HEK293 (cell line): ENCODE measurements at regions not wholly inside any gene's neighbourhood (a gene's known extent, or its start where the extent isn't known, plus 50 kb on each side); places are given as distances from the start of the nearest gene placed in this dataset.

Experiments
- CTCF ChIA-PET: fragments of 350-600 bp; formaldehyde crosslinking; extraction: SDS; loops from one replicate; lab custom pipeline; 2021; ENCODE audit warnings: antibody characterized with exemption; lab: Yijun Ruan, JAX
- POLR2A ChIA-PET: fragments of 300-600 bp; formaldehyde crosslinking; extraction: SDS; loops from one replicate; lab custom pipeline; 2020; ENCODE audit warnings: antibody characterized with exemption, inconsistent platforms; lab: Yijun Ruan, JAX
- H3K27ac ChIP-seq: fragments of 200-500 bp; sonication (Bioruptor generic); 2 replicates; pipeline ENCODE4 v1.5.1; 2014; ENCODE audit warnings: low read depth, low read length, control low read depth, inconsistent platforms; ENCODE audit errors: extremely low read depth
- H3K36me3 ChIP-seq, 2 experiments: fragments of 200-500 bp in 1 of 2; sonication (Bioruptor generic) in 1 of 2; 1 replicate in 1 of 2; 2 replicates in 1 of 2; pipeline ENCODE4 v1.5.1; 2014 to 2017; ENCODE audit warnings: inconsistent platforms in 2 of 2, low read length in 2 of 2; ENCODE audit not compliant: control insufficient read depth in 2 of 2, insufficient read depth in 1 of 2
- H3K4me1 ChIP-seq: fragments of 200-500 bp; sonication (Bioruptor generic); 2 replicates; pipeline ENCODE4 v1.5.1; 2014; ENCODE audit warnings: mild to moderate bottlenecking, low read length, inconsistent platforms; ENCODE audit not compliant: control insufficient read depth, insufficient read depth
- H3K4me3 ChIP-seq: 2 replicates; pipeline ENCODE4 v1.5.1; 2011; ENCODE audit warnings: low read depth, mild to moderate bottlenecking, control low read depth, low read length, moderate library complexity
- H3K9me3 ChIP-seq: fragments of 200-500 bp; sonication (Bioruptor generic); 2 replicates; pipeline ENCODE4 v1.5.1; 2014; ENCODE audit warnings: low read depth, low read length, inconsistent platforms; ENCODE audit not compliant: control insufficient read depth, insufficient read depth
- MEIS1 ChIP-seq: sonication (generic); formaldehyde crosslinking; IDR thresholded peaks from 2 replicates; pipeline ENCODE4 v1.8.1; 2022; ENCODE audit warnings: missing genetic modification reagents, mild to moderate bottlenecking, borderline replicate concordance
- MZF1 ChIP-seq: fragments of 450-650 bp; formaldehyde crosslinking; IDR thresholded peaks from 2 replicates; pipeline ENCODE4 v1.5.1; 2017; ENCODE audit warnings: missing biosample characterization, missing genetic modification characterization, borderline replicate concordance
- ZFHX2 ChIP-seq: fragments of 450-650 bp; formaldehyde crosslinking; conservative IDR thresholded peaks from 2 replicates; pipeline ENCODE4 v1.5.1; 2016; ENCODE audit warnings: missing biosample characterization, missing genetic modification characterization
- ZNF157 ChIP-seq: fragments of 450-650 bp; formaldehyde crosslinking; IDR thresholded peaks from 2 replicates; pipeline ENCODE4 v1.5.1; 2016; ENCODE audit warnings: missing biosample characterization, missing genetic modification characterization
- ZNF16 ChIP-seq: fragments of 450-650 bp; formaldehyde crosslinking; IDR thresholded peaks from 2 replicates; pipeline ENCODE4 v1.5.1; 2016; ENCODE audit warnings: low read depth, missing biosample characterization, missing genetic modification characterization
- ZNF19 ChIP-seq: fragments of 450-650 bp; formaldehyde crosslinking; IDR thresholded peaks from 2 replicates; pipeline ENCODE4; 2016; ENCODE audit warnings: missing biosample characterization, missing genetic modification characterization, low read depth
- ZNF311 ChIP-seq: fragments of 450-650 bp; formaldehyde crosslinking; IDR thresholded peaks from 2 replicates; pipeline ENCODE4 v1.5.1; 2017; ENCODE audit warnings: missing biosample characterization, missing genetic modification characterization, borderline replicate concordance
- ZNF341 ChIP-seq: fragments of 450-650 bp; formaldehyde crosslinking; IDR thresholded peaks from 2 replicates; pipeline ENCODE4; 2016; ENCODE audit warnings: low read depth, missing biosample characterization, missing genetic modification characterization
- ZNF416 ChIP-seq: fragments of 450-650 bp; formaldehyde crosslinking; IDR thresholded peaks from 2 replicates; pipeline ENCODE4 v1.5.1; 2016; ENCODE audit warnings: missing biosample characterization, missing genetic modification characterization
- ZNF510 ChIP-seq: fragments of 450-650 bp; formaldehyde crosslinking; IDR thresholded peaks from 2 replicates; pipeline ENCODE4 v1.5.1; 2018; ENCODE audit warnings: mild to moderate bottlenecking, missing genetic modification characterization, missing biosample characterization; ENCODE audit not compliant: insufficient replicate concordance
- ZNF555 ChIP-seq: fragments of 450-650 bp; formaldehyde crosslinking; conservative IDR thresholded peaks from 2 replicates; pipeline ENCODE4 v1.5.1; 2017; ENCODE audit warnings: missing biosample characterization, mild to moderate bottlenecking, missing genetic modification characterization, inconsistent platforms
- ZNF629 ChIP-seq: fragments of 450-650 bp; formaldehyde crosslinking; IDR thresholded peaks from 2 replicates; pipeline ENCODE4 v1.5.1; 2017; ENCODE audit warnings: missing biosample characterization, missing genetic modification characterization
- ZNF654 ChIP-seq: fragments of 450-650 bp; formaldehyde crosslinking; IDR thresholded peaks from 2 replicates; pipeline ENCODE4 v1.5.1; 2016; ENCODE audit warnings: low read depth, missing biosample characterization, missing genetic modification characterization
- ZNF670 ChIP-seq: fragments of 450-650 bp; formaldehyde crosslinking; IDR thresholded peaks from 2 replicates; pipeline ENCODE4 v1.5.1; 2016; ENCODE audit warnings: missing biosample characterization, missing genetic modification characterization, low read depth
- ZNF747 ChIP-seq: fragments of 450-650 bp; formaldehyde crosslinking; IDR thresholded peaks from 2 replicates; pipeline ENCODE4 v1.5.1; 2016; ENCODE audit warnings: missing biosample characterization, missing genetic modification characterization
- ZNF785 ChIP-seq: fragments of 450-650 bp; formaldehyde crosslinking; IDR thresholded peaks from 2 replicates; pipeline ENCODE4 v1.5.1; 2016; ENCODE audit warnings: missing biosample characterization, missing genetic modification characterization
- TF ChIP-seq, protein P1 (sequence below): fragments of 450-650 bp; formaldehyde crosslinking; conservative IDR thresholded peaks from 2 replicates; pipeline ENCODE4 v1.5.1; 2016; ENCODE audit warnings: low read depth, missing biosample characterization, missing genetic modification characterization
- TF ChIP-seq, protein P2 (sequence below): fragments of 450-650 bp; formaldehyde crosslinking; IDR thresholded peaks from 2 replicates; pipeline ENCODE4 v1.5.1; 2016; ENCODE audit warnings: missing biosample characterization, missing genetic modification characterization

DNA sequence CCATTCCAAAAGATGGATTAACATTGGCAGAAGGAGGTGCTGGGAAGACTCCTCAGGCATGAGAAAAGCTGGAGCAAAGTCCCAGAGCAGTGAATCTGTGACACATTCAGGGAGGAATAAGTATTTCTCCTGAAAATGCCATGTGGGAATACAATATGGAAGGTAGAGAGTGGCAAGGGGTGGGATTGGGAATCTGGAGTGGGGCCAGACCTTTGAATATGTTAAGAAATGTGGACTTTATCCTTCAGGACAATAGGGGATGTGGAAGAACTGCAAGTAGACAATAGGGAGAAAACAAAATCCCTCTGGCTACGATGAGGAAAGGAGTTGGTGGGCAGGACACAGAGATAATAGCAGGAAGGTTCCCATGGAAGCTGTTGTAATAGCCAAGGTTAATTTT lies 305.6 kb upstream of the TGFBR2 start:
- no peaks in the 10 kb centered on the region for H3K36me3 ChIP-seq
- CTCF ChIA-PET: interaction anchor here (0.6 kb wide), 1 partner anchor 44 kb away, joined by 3 read pairs; no protein-coding TSS in a partner anchor
- H3K4me3 ChIP-seq: no peak overlapping the region
- TF ChIP-seq, protein P1, sequence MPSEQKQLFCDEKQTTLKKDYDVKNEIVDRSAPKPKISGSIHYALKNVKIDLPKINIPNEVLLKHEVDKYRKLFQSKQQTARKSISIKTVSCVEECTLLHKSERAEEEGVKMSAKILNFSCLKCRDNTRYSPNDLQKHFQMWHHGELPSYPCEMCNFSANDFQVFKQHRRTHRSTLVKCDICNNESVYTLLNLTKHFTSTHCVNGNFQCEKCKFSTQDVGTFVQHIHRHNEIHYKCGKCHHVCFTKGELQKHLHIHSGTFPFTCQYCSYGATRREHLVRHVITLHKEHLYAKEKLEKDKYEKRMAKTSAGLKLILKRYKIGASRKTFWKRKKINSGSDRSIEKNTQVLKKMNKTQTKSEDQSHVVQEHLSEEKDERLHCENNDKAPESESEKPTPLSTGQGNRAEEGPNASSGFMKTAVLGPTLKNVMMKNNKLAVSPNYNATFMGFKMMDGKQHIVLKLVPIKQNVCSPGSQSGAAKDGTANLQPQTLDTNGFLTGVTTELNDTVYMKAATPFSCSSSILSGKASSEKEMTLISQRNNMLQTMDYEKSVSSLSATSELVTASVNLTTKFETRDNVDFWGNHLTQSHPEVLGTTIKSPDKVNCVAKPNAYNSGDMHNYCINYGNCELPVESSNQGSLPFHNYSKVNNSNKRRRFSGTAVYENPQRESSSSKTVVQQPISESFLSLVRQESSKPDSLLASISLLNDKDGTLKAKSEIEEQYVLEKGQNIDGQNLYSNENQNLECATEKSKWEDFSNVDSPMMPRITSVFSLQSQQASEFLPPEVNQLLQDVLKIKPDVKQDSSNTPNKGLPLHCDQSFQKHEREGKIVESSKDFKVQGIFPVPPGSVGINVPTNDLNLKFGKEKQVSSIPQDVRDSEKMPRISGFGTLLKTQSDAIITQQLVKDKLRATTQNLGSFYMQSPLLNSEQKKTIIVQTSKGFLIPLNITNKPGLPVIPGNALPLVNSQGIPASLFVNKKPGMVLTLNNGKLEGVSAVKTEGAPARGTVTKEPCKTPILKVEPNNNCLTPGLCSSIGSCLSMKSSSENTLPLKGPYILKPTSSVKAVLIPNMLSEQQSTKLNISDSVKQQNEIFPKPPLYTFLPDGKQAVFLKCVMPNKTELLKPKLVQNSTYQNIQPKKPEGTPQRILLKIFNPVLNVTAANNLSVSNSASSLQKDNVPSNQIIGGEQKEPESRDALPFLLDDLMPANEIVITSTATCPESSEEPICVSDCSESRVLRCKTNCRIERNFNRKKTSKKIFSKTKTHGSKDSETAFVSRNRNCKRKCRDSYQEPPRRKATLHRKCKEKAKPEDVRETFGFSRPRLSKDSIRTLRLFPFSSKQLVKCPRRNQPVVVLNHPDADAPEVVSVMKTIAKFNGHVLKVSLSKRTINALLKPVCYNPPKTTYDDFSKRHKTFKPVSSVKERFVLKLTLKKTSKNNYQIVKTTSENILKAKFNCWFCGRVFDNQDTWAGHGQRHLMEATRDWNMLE (tag by site-specific recombination): no peak
- TF ChIP-seq ZFHX2 (tag by site-specific recombination): no peak
- TF ChIP-seq ZNF311 (tag by site-specific recombination): no peak
- TF ChIP-seq MZF1 (tag by site-specific recombination): no peak
- TF ChIP-seq ZNF670 (tag by site-specific recombination): no peak
- no peak for TF ChIP-seq ZNF510 (tag by site-specific recombination)
- no peak for TF ChIP-seq ZNF16 (tag by site-specific recombination)
- no peak for TF ChIP-seq MEIS1 (CRISPR knock-in tag)
- no peak for TF ChIP-seq ZNF629 (tag by site-specific recombination)
- TF ChIP-seq, protein P2, sequence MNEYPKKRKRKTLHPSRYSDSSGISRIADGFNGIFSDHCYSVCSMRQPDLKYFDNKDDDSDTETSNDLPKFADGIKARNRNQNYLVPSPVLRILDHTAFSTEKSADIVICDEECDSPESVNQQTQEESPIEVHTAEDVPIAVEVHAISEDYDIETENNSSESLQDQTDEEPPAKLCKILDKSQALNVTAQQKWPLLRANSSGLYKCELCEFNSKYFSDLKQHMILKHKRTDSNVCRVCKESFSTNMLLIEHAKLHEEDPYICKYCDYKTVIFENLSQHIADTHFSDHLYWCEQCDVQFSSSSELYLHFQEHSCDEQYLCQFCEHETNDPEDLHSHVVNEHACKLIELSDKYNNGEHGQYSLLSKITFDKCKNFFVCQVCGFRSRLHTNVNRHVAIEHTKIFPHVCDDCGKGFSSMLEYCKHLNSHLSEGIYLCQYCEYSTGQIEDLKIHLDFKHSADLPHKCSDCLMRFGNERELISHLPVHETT (tag by site-specific recombination): no peak
- TF ChIP-seq ZNF747: no peak
- TF ChIP-seq ZNF785 (tag by site-specific recombination): no peak
- no peak for TF ChIP-seq ZNF654 (tag by site-specific recombination)
- no peaks in the 10 kb centered on the region for H3K4me1 ChIP-seq
- no peaks in the 10 kb centered on the region for H3K9me3 ChIP-seq
- no peak overlapping the region for H3K27ac ChIP-seq
- POLR2A ChIA-PET: no interaction called here

DNA sequence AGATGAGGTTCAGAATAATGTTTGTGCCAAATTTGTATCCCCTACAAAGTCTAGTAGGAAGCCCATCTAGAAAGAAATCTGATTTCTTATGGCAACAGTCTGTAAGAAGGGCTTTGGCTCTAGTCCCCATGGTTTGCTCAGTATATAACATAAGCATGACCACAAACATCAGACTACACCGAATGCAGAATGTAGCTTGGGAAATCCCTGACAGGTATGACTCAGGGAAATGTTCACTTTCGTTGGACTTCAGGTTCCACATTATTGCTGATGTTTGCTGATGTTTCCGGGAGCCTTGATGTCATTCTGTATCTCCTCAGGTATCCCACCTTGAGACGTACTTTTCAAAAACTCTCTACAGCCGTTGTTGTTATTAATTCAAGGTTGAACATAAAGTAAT lies 304.4 kb upstream of the TGFBR2 start:
- Histone ChIP-seq H3K27ac (no peak overlapping the region), H3K4me1 (no peaks in the 10 kb centered on the region), H3K36me3 (no peaks in the 10 kb centered on the region), H3K4me3 (no peak overlapping the region), H3K9me3 (no peaks in the 10 kb centered on the region)
- ChIA-PET CTCF (no interaction called here), POLR2A (no interaction called here)
- TF ChIP-seq ZNF157 (tag by site-specific recombination) (no peak), ZNF341 (tag by site-specific recombination) (no peak), ZNF416 (tag by site-specific recombination) (no peak), ZNF555 (tag by site-specific recombination) (no peak), ZNF311 (tag by site-specific recombination) (no peak), ZNF19 (tag by site-specific recombination) (no peak)
